HG03066 (cell line): ENCODE measurements at regions not wholly inside any gene's neighbourhood (a gene's known extent, or its start where the extent isn't known, plus 50 kb on each side); places are given as distances from the start of the nearest gene placed in this dataset.

ENCODE experiments used
- ATAC-seq: cut with Tn5 transposase; IDR thresholded peaks from one replicate; pipeline ENCODE4 v1.9.1; 2021; ENCODE audit warnings: low read depth; ENCODE audit not compliant: unreplicated experiment

GRCh38 chr5:40416098-40416497, 263.6 kb upstream of the PTGER4 start:
- no peak for ATAC-seq

GRCh38 chr5:40414922-40415321, 264.8 kb upstream of the PTGER4 start:
- no peak for ATAC-seq

- ATAC-seq = no peak
Measured at GRCh38 chr5:40413743-40414142, 266.0 kb upstream of the PTGER4 start.

- ATAC-seq = no peak
Measured at GRCh38 chr5:40412771-40413170, 266.9 kb upstream of the PTGER4 start.

- ATAC-seq = no peak
Measured at GRCh38 chr5:40410964-40411635, 268.6 kb upstream of the PTGER4 start.

GRCh38 chr5:40410231-40410861, 269.4 kb upstream of the PTGER4 start:
- ATAC-seq = no peak

- no peak for ATAC-seq
Measured at GRCh38 chr5:40409601-40410000, 270.1 kb upstream of the PTGER4 start.

- ATAC-seq = no peak
Measured at GRCh38 chr5:40406741-40407211, 272.9 kb upstream of the PTGER4 start.

- no peak for ATAC-seq
Measured at GRCh38 chr5:40405996-40406740, 273.5 kb upstream of the PTGER4 start.

- no peak for ATAC-seq
Measured at GRCh38 chr5:40405230-40405629, 274.5 kb upstream of the PTGER4 start.

GRCh38 chr5:40404613-40405012, 275.1 kb upstream of the PTGER4 start:
- ATAC-seq = peak; percentile 59

- ATAC-seq = no peak
Measured at GRCh38 chr5:40402007-40402364, 277.7 kb upstream of the PTGER4 start.

- no peak for ATAC-seq
Measured at GRCh38 chr5:40401284-40402006, 278.3 kb upstream of the PTGER4 start.

- no peak for ATAC-seq
Measured at GRCh38 chr5:40400245-40400644, 279.5 kb upstream of the PTGER4 start.

GRCh38 chr5:40399349-40399748, 280.4 kb upstream of the PTGER4 start:
- no peak for ATAC-seq

GRCh38 chr5:40397976-40398375, 281.7 kb upstream of the PTGER4 start:
- ATAC-seq = no peak

- no peak for ATAC-seq
Measured at GRCh38 chr5:40397091-40397490, 282.6 kb upstream of the PTGER4 start.

GRCh38 chr5:40396317-40396716, 283.4 kb upstream of the PTGER4 start:
- ATAC-seq = no peak

GRCh38 chr5:40395251-40395650, 284.5 kb upstream of the PTGER4 start:
- ATAC-seq = no peak

- ATAC-seq = no peak
Measured at GRCh38 chr5:40394698-40395097, 285.0 kb upstream of the PTGER4 start.

- ATAC-seq = no peak
Measured at GRCh38 chr5:40391642-40392041, 288.1 kb upstream of the PTGER4 start.
